Jurkat, Clone E6-1 (cell line): ENCODE measurements at regions not wholly inside any gene's neighbourhood (a gene's known extent, or its start where the extent isn't known, plus 50 kb on each side); places are given as distances from the start of the nearest gene placed in this dataset.
"Not testable (repeated sequence)": the region's sequence is repeated elsewhere in the genome, so short reads cannot be mapped to it uniquely, and the experiment has no call there.

ENCODE experiments used
- DNase-seq: peaks from one replicate; pipeline ENCODE4 v3.0.0-alpha.2; 2011; ENCODE audit warnings: low read depth, low spot score
- H3K4me3 ChIP-seq: 2 replicates; pipeline ENCODE4 v1.5.1; 2011; ENCODE audit warnings: mild to moderate bottlenecking, low read length, control low read depth, moderate library complexity

- no peak for DNase-seq
- H3K4me3 ChIP-seq, result no peak overlapping the region
Observed at GRCh38 chr4:177128306-177128705, 181.4 kb upstream of the NEIL3 start.

GRCh38 chr4:177131736-177132135, 177.9 kb upstream of the NEIL3 start:
- DNase-seq, result no peak
- H3K4me3 ChIP-seq, result no peak overlapping the region

GRCh38 chr4:177147668-177148067, 162.0 kb upstream of the NEIL3 start:
- H3K4me3 ChIP-seq, result no peak overlapping the region
- DNase-seq, result no peak

DNA sequence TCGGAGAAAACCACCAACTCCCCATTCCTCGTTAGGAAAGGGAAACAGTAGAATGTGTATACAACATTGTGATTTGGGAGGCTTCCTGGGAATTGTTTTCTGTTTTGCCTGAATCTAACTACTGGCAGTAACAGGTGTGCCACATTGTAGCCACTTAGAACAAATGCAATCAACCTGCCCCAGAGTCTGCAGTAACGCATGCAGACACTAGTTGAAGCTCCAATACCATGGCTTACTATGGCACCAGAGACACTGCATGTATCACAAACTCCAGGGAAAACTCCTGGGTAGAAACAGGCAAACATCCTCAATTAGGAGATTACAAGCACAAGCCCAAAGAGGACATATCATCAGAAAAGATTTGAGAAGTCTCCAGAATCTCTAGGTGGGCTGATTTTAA, 154.2 kb upstream of the NEIL3 start:
- DNase-seq, result no peak
- H3K4me3 ChIP-seq, result no peak overlapping the region

- no peak overlapping the region for H3K4me3 ChIP-seq
- DNase-seq, result no peak
Observed at GRCh38 chr4:177159600-177159999, 150.1 kb upstream of the NEIL3 start.

DNA sequence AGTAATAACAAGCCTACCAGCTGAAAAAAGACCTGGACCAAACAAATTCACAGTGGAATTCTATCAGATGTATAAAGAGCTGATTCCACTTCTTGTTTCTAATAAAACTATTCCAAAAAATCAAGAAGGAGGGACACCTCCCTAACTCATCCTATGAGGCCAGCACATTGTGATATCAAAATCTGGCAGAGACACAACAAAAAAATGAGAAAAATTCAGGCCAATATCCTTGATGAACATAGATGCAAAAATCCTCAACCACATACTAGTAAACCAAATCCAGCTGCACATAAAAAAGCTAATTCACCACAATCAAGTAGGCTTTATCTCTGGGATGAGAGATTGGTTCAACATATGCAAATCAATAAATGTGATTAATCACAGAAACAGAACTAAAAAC, 147.9 kb upstream of the NEIL3 start:
- H3K4me3 ChIP-seq, result no peak overlapping the region
- DNase-seq, result no peak

DNA sequence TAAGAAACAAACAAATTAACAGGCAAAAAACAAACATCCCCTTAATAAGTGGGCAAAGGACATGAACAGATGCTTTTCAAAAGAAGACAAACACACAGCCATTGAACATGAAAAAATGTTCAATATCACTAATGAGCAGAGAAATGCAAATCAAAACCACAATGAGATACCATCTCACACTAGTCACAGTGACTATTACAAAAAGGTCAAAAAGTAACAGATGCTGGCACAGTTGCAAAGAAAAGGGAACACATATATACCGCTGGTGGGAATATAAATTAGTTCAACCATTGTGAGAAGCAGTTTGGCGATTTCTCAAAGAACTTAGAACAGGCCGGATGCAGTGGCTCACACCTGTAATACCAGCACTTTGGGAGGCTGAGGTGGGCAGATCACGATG, 146.1 kb upstream of the NEIL3 start:
- DNase-seq, result no peak
- no peak overlapping the region for H3K4me3 ChIP-seq

GRCh38 chr4:177171588-177171987, 138.1 kb upstream of the NEIL3 start:
- H3K4me3 ChIP-seq, result no peak overlapping the region
- no peak for DNase-seq

DNA sequence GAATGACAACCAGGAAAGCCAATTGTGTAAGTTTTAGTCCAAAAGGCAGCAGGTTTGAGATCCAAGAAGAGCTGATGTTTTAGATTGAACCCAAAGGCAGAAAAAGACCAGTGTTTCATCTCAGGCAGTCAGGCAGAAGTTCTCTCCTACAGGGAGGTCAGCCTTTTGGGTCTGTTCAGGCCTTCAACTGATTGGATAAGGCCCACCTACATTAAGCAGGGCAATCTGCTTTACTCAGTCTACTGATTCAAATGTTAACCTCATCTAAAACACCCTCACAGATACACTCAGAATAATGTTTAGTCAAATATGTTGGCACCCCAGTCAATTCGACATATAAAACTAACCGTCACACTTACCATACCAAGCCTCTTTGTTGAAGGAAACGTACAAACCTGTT, 134.2 kb upstream of the NEIL3 start:
- no peak for DNase-seq
- H3K4me3 ChIP-seq, result no peak overlapping the region

GRCh38 chr4:177177541-177178081, 132.1 kb upstream of the NEIL3 start:
- DNase-seq, result no peak

GRCh38 chr4:177178246-177178645, 131.4 kb upstream of the NEIL3 start:
- H3K4me3 ChIP-seq, result no peak overlapping the region
- no peak for DNase-seq

More at GRCh38 chr4:177177541-177178081, 132.1 kb upstream of the NEIL3 start:
- no peak overlapping the region for H3K4me3 ChIP-seq

DNA sequence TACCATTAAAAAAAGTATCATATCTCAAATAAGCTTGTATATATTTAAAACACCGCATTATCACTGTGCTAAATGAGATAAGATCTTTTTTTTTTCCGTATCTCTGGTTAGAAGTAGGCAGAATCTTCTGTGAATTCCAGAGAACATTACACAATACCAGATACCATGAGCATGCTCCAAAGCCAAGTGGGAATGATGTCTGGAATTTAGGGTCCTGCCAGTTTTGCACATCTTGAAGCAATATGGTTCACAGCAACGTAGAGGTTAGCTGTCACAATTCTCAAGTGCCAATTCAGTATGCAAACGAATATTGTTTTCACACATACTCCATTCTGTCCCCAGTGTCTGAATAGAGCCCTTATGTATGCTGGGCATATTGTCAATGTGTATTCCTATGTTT, 127.5 kb upstream of the NEIL3 start:
- H3K4me3 ChIP-seq, result no peak overlapping the region
- no peak for DNase-seq

DNA sequence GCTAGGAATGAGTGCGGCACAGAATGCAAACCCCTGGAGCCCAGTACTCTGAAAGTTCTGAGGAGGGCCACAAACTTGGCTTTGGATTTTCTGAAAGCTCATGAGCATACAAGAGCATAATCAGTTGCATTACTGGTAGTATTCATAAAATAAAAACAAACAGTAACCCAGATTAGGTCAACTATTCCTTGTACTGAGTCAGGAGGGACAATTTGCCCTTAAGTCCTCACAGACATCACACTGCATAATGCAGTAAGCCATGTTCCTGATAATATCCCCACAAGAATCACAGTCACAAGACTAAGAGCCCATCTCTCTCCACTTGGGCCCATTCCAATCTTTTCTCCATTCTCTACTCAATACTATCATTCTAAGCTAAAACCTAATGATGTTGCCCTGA, 126.9 kb upstream of the NEIL3 start:
- DNase-seq, result no peak

DNA sequence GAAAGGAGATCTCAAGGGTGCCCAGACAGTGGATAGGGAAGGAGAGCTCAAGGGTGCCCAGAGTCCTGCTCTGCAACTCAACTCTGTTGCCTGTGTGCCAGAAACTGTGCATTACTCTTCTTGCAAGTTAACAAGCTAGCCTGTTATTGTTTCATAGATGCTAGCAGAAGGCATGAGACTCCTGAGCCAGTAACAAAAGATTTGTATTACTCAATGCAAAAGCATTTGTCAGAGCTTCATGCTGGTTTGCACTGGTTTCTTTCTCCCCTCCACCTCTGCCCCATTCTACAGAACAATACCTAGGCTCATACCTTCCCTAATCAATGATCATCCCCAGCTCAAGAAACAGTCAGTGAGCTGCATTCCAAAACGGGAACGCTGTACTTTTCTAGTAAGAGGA, 124.5 kb upstream of the NEIL3 start:
- DNase-seq, result no peak
- H3K4me3 ChIP-seq, result no peak overlapping the region

More for the DNA sequence above, 126.9 kb upstream of the NEIL3 start:
- no peak overlapping the region for H3K4me3 ChIP-seq

DNA sequence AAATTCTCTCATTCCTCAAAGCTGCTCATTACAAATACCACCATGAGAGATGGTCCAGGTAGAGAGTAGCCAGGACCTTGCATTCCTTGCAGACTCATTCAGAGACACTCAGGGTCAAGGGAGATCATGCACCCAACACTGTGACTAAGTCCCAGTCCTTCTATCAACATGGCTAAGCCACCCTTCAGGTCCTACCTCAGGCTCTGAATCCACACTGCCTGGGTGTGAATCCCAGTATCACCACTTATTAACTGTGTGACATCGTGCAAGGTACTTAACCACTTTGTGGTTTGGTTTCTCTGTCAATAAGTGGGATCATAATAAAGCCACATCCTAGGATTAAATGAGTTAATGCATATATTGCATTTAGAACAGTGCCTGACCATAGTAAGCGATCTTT, 124.1 kb upstream of the NEIL3 start:
- no peak overlapping the region for H3K4me3 ChIP-seq
- DNase-seq, result no peak

DNA sequence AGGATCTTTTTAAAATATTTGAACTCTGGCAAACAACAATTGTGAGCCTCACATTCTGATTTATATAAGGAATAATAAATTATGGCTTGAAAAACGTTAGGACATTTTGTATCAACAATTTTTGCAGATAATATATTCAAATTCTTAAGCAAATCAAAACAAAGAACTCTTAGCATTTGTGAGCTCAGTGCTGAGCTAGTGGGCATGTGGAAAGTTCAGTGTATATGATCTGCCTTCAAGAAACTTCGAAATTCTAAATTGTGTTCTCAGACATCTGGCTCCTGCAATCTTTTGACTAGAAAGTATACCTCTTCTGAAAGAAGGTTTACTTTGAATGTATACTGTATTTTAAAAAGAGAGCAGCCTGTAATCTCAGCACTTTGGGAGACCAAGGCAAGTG, 122.3 kb upstream of the NEIL3 start:
- DNase-seq, result no peak
- no peak overlapping the region for H3K4me3 ChIP-seq

DNA sequence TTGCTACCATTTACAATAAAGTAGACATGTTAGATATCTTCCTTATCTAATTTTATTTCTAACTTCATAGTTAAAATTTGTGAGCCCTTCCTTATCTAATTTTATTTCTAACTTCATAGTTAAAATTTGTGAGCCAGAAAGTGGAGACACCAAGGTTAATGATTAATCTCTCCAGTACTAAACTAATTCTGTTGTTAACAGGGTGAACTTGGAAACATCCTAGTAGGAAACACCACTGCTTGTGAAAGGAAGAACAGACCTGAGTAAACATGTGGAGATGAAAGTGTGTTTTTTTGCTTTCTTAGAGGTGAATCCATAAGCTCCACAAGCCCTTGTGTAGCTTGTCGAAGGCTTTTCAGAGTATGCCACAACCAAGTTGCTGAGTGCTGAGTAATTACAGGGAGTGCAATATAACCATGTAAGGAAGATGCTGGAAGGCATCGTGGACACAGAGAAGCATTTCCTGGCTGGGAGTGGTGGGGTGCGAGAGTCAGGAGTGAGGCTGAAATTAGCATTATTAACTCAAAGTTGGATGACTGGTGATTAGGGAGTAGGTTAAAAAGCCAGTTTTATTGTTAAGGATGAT, 118.6 kb upstream of the NEIL3 start:
- no peak for DNase-seq

GRCh38 chr4:177191586-177191985, 118.1 kb upstream of the NEIL3 start:
- H3K4me3 ChIP-seq, result no peak overlapping the region
- no peak for DNase-seq

More for the DNA sequence above, 118.6 kb upstream of the NEIL3 start:
- no peak overlapping the region for H3K4me3 ChIP-seq

GRCh38 chr4:177191991-177192390, 117.7 kb upstream of the NEIL3 start:
- H3K4me3 ChIP-seq, result no peak overlapping the region
- DNase-seq, result no peak

DNA sequence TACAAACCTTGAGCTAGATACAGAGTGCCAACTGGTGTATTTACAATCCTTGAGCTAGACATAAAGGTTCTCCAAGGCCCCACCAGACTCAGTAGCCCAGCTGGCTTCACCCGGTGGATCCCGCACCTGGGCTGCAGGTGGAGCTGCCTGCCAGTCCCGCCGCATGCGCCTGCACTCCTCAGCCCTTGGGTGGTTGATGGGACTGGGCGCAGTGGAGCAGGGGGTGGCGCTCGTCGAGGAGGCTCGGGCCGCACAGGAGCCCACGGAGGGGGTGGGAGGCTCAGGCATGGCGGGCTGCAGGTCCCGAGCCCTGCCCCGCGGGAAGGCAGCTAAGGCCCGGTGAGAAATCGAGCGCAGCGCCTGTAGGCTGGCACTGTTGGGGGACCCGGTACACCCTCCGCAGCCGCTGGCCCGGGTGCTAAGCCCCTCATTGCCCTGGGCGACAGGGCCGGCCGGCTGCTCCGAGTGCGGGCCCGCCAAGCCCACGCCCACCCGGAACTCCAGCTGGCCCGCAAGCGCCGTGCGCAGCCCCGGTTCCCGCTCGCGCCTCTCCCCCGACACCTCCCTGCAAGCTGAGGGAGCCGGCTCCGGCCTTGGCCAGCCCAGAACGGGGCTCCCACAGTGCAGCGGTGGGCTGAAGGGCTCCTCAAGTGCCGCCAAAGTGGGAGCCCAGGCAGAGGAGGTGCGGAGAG, 116.5 kb upstream of the NEIL3 start:
- not testable (repeated sequence) for H3K4me3 ChIP-seq, DNase-seq

DNA sequence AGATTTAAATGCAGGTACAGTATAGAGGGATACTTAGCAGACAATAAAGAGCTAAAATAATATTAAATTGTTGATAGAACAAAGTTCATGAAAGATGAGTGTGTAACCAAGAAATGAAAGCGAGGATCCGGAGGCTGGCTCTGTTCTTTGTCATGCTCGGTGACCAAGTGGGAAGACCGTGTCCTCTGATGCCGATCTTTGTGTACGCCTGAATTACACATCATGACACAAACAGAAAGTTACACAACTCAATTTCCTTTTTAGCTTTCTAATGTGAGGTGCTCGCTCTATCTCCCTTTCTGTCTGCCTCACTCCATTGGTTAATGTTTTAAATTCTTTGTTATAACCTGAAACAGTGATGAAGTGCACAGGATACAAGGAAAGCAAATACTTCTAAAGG, 114.8 kb upstream of the NEIL3 start:
- no peak overlapping the region for H3K4me3 ChIP-seq
- DNase-seq, result no peak
